Erythroblast (primary cell): ENCODE measurements at regions not wholly inside any gene's neighbourhood (a gene's known extent, or its start where the extent isn't known, plus 50 kb on each side); places are given as distances from the start of the nearest gene placed in this dataset.

ENCODE experiments used
- GATA1 ChIP-seq: IDR thresholded peaks from 2 replicates; pipeline ENCODE4 v1.6.1; 2011; ENCODE audit warnings: low read depth, mild to moderate bottlenecking, control low read depth, low read length, moderate library complexity
- POLR2A ChIP-seq: IDR thresholded peaks from 2 replicates; pipeline ENCODE4 v1.6.1; 2011; ENCODE audit warnings: mild to moderate bottlenecking, low read length

GRCh38 chr10:117615649-117616048, 73.1 kb downstream of the EMX2 start:
- TF ChIP-seq POLR2A (no peak), GATA1 (no peak)
